K562 (cell line): ENCODE measurements at regions not wholly inside any gene's neighbourhood (a gene's known extent, or its start where the extent isn't known, plus 50 kb on each side); places are given as distances from the start of the nearest gene placed in this dataset.

Experiments
- ATAC-seq: fragments of 200-7000 bp; cut with Tn5 transposase; 3 replicates; pipeline ENCODE4 v1.9.1; 2020; ENCODE audit warnings: moderate library complexity
- BruUV-seq: library from RNA; stranded (reverse); fragments of 400-500 nt; replicated peaks from 2 replicates; lab custom pipeline; 2021; lab: Mats Ljungman, UMichigan
- CTCF ChIA-PET: fragments of 300-600 bp; formaldehyde crosslinking; extraction: SDS; loops from one replicate; lab custom pipeline; 2021; ENCODE audit warnings: low intra/inter-chr PET ratio; lab: Yijun Ruan, JAX
- POLR2A ChIA-PET: fragments of 300-600, 350-650 bp; sonication (Branson Sonifier 250); formaldehyde crosslinking; extraction: SDS; loops from one replicate; lab custom pipeline; 2021; ENCODE audit warnings: antibody characterized with exemption, inconsistent platforms; lab: Yijun Ruan, JAX
- DNase-seq, 4 experiments: peaks; one replicate each; pipeline versions ENCODE4 v3.0.0 to v3.0.0-alpha.2; 2011 to 2018; ENCODE audit warnings: low spot score in 3 of 4, mixed read lengths in 3 of 4; ENCODE audit errors: extremely low read depth in 1 of 4
- FAIRE-seq: peaks from 2 replicates; lab custom pipeline; 2011; peaks lifted over from hg19 to GRCh38; lab: Jason Lieb, UNC
- H2AFZ ChIP-seq: 2 replicates; pipeline ENCODE4 v1.6.0; 2011; ENCODE audit warnings: low read depth, low read length, control low read depth, inconsistent platforms
- H3K27ac ChIP-seq: fragments of 200-600 bp; 3 replicates; pipeline ENCODE4 v1.8.0; 2011; ENCODE audit warnings: low read depth, mild to moderate bottlenecking, control low read depth, inconsistent platforms, low read length, moderate library complexity, mixed read lengths; ENCODE audit errors: extremely low read depth
- H3K27me3 ChIP-seq, 2 experiments: fragments of 300-600 bp in 1 of 2; 2 replicates in 1 of 2; 3 replicates in 1 of 2; pipeline versions ENCODE4 v1.6.0 to v1.8.0; 2011; ENCODE audit warnings: inconsistent platforms in 2 of 2, low read length in 2 of 2, mild to moderate bottlenecking in 1 of 2, mixed read lengths in 1 of 2, moderate library complexity in 1 of 2; ENCODE audit not compliant: control insufficient read depth in 2 of 2, insufficient read depth in 2 of 2
- H3K36me3 ChIP-seq: fragments of 300-600 bp; 3 replicates; pipeline ENCODE4 v1.8.0; 2011; ENCODE audit warnings: mild to moderate bottlenecking, low read length, inconsistent platforms; ENCODE audit not compliant: control insufficient read depth, insufficient read depth
- H3K4me1 ChIP-seq, 2 experiments: fragments of 200-600 bp in 1 of 2; replicated peaks in 1 of 2; 2 replicates in 1 of 2; 3 replicates in 1 of 2; pipeline versions ENCODE4 v1.5.1 to v1.8.0; 2011; ENCODE audit warnings: inconsistent platforms in 2 of 2, low read length in 2 of 2, mild to moderate bottlenecking in 1 of 2, mixed read lengths in 1 of 2, moderate library complexity in 1 of 2; ENCODE audit not compliant: control insufficient read depth in 2 of 2, insufficient read depth in 2 of 2
- H3K4me2 ChIP-seq: 2 replicates; pipeline ENCODE4 v1.6.1; 2011; ENCODE audit warnings: low read length, control low read depth, inconsistent platforms, mixed read lengths; ENCODE audit not compliant: insufficient read depth
- H3K4me3 ChIP-seq: fragments of 200-600 bp; sonication (generic), shearing (Covaris generic); 2 replicates; pipeline ENCODE4 v1.5.1; 2016; ENCODE audit warnings: control low read depth, inconsistent platforms
- H3K79me2 ChIP-seq: fragments of 200-600 bp; 3 replicates; pipeline ENCODE4 v1.8.0; 2011; ENCODE audit warnings: low read length, inconsistent platforms; ENCODE audit not compliant: control insufficient read depth, insufficient read depth
- H3K9ac ChIP-seq, 2 experiments: 2 replicates each; pipeline versions ENCODE4 v1.6.0 to v1.6.1; 2011; ENCODE audit warnings: low read depth in 2 of 2, low read length in 2 of 2, control low read depth in 1 of 2, inconsistent platforms in 1 of 2, mild to moderate bottlenecking in 1 of 2, mixed read lengths in 1 of 2; ENCODE audit not compliant: insufficient read depth in 1 of 2
- H3K9me1 ChIP-seq: one replicate; pipeline ENCODE4 v1.6.0; 2011; ENCODE audit warnings: inconsistent platforms, mild to moderate bottlenecking, low read length, moderate library complexity; ENCODE audit not compliant: control insufficient read depth, insufficient read depth
- H3K9me3 ChIP-seq: replicated peaks from 2 replicates; pipeline ENCODE4 v1.5.1; 2011; ENCODE audit warnings: low read depth, low read length, inconsistent platforms; ENCODE audit not compliant: control insufficient read depth, insufficient read depth
- H4K20me1 ChIP-seq: replicated peaks from 2 replicates; pipeline ENCODE4 v1.6.1; 2011; ENCODE audit warnings: low read length, inconsistent platforms, mixed read lengths; ENCODE audit not compliant: control insufficient read depth, insufficient read depth
- C11orf30 ChIP-seq: fragments of 450-650 bp; IDR thresholded peaks from 2 replicates; pipeline ENCODE4 v1.6.1; 2016; ENCODE audit warnings: low read depth, mild to moderate bottlenecking
- MAFG ChIP-seq: fragments of 450-650 bp; conservative IDR thresholded peaks from 2 replicates; pipeline ENCODE4 v1.6.1; 2016; ENCODE audit warnings: missing genetic modification characterization, missing compliant biosample characterization
- NONO ChIP-seq, 2 experiments: fragments of 200-400 bp in 1 of 2; fragments of 450-650 bp in 1 of 2; formaldehyde crosslinking in 1 of 2; IDR thresholded peaks; 2 replicates each; pipeline ENCODE4 v1.6.1; 2017; ENCODE audit warnings: low read depth in 2 of 2, mild to moderate bottlenecking in 2 of 2, moderate library complexity in 2 of 2, low read length in 1 of 2
- RBM17 ChIP-seq: fragments of 200-400 bp; formaldehyde crosslinking; IDR thresholded peaks from 2 replicates; pipeline ENCODE4 v1.6.1; 2017; ENCODE audit warnings: low read depth, mild to moderate bottlenecking, low read length, borderline replicate concordance
- ZNF24 ChIP-seq: fragments of 450-650 bp; IDR thresholded peaks from 2 replicates; pipeline ENCODE4 v1.6.1; 2016
- ZNF316 ChIP-seq: fragments of 450-650 bp; IDR thresholded peaks from 2 replicates; pipeline ENCODE4 v1.6.1; 2016
- WGBS: fragments of 100-300 bp; shearing (Covaris generic); methylation state at CpG from one replicate; pipeline ENCODE4 v1.1.6; 2016; ENCODE audit warnings: low coverage, mixed read lengths; ENCODE audit not compliant: insufficient coverage; ENCODE audit errors: missing lambda C conversion rate; 5-methylcytosine and 5-hydroxymethylcytosine counted together
- in situ Hi-C: fragments of 300-500 bp; cut with MboI; formaldehyde crosslinking; loops from 4 replicates; pipeline ENCODE4 v1.15.0; 2018; ENCODE audit warnings: inconsistent platforms, mixed read lengths
- intact Hi-C: fragments of 100-400 bp; cut with micrococcal nuclease; formaldehyde crosslinking; loops from 2 replicates; pipeline ENCODE4 v1.14.2; 2022

DNA sequence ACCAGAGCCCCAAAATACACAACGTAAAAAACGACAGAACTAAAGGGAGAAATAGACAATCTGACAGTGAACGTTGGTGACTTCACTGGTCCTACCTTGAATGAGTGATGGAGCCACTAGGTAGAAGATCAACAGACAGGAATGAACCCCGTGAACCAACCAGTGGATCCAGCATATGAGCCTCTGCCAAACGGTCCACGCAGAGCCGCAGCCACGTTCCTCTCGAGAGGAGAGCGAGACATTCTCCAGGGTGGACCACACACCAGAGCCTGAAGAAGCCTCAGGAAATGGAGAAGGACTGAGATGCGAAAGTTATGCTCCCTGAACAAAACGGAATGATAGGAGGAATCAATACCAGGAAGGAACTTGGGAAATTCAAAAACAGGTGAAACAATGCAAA lies 178.4 kb downstream of the RTP5 start (continued):
- TF ChIP-seq RBM17: no peak

DNA sequence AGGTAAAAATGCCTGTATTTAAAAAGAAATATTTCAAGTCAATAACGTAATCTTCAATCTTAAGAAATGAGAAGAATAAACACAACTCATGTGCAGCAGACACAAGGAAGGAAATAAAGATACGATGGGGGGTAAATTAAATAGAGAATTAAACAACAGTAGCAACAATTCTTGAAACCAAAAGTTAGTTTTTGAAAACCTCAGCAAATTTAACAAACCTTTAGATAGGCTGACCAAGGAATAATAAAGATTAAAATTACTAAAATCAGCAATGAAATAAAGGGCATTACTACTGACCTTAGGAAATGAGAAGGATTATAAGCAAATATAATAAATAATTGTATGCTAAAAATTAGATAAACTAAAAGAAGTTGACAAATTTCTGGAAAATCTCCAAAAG lies 178.9 kb downstream of the RTP5 start:
- Histone ChIP-seq H2AFZ (no peak overlapping the region), H3K79me2 (no peaks in the 10 kb centered on the region), H3K9me1 (no peaks in the 10 kb centered on the region), H3K4me2 (no peak overlapping the region), H3K27me3 (peaks cover 5 to 6% of the 10 kb centered on the region in 2 experiments; a peak in 2 of 5 replicates), H3K36me3 (no peaks in the 10 kb centered on the region), H4K20me1 (no peaks in the 10 kb centered on the region), H3K4me3 (no peak overlapping the region), H3K27ac (no peak overlapping the region), H3K9me3 (no peaks in the 10 kb centered on the region), H3K9ac (no peak overlapping the region), H3K4me1 (no peaks in the 10 kb centered on the region)
- no TSS peak for BruUV-seq
- intact Hi-C loops: no loop called here
- no peak for FAIRE-seq
- 0% methylated on average over 2 of the region's 2 CpGs for WGBS
- in situ Hi-C loops: no loop called here
- TF ChIP-seq ZNF24 (no peak), C11orf30 (peak; percentile 37; the same call in 1 of the 2 replicates), NONO (IDR thresholded peaks at IDR 0.05; ENCODE audit: low read depth in 2 of 2, low read length in 1 of 2) (no peak), ZNF316 (peak; percentile 69), MAFG (tag) (0 out of 2 replicates have a peak, but pooled peaks have one; percentile 23)
- TF ChIP-seq, all 486 proteins: peak for 3
- ChIA-PET CTCF (no interaction called here), POLR2A (no interaction called here)
- DNase-seq (no peak), ATAC-seq (no peak)
